Testis (tissue), 2 donors: ENCODE measurements at regions not wholly inside any gene's neighbourhood (a gene's known extent, or its start where the extent isn't known, plus 50 kb on each side); places are given as distances from the start of the nearest gene placed in this dataset.

ENCODE experiments used
- CTCF ChIP-seq, 3 experiments: fragments of 450-650 bp in 2 of 3; fragments of 200-600 bp in 1 of 3; sonication (generic) in 1 of 3; IDR thresholded peaks; one replicate each; pipeline ENCODE4 v1.5.1; 2016 to 2019; ENCODE audit warnings: antibody characterized with exemption in 3 of 3, mild to moderate bottlenecking in 2 of 3, moderate library complexity in 1 of 3
- POLR2A ChIP-seq: fragments of 450-650 bp; IDR thresholded peaks from one replicate; pipeline ENCODE4 v1.6.1; 2017; ENCODE audit warnings: antibody characterized with exemption, mild to moderate bottlenecking, moderate library complexity

DNA sequence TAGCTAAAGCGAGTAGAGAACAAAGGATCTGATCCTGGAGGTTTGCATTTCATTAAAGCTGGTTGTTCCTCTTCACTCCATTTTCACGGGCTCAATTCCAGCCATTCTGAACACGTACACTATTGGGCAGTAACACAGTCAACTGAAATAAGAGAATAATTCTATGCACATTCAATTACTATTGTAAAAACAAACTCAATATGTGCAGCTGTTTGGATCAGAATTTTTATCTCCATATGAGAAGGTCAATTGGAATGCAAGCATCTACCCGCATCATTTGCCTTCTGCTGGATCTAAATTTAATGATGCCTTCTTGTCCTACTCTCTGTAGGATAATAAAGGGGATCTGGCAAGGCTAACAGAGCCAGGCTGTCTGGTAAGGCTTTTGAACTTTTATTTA, 562.8 kb upstream of the CCDC179 start:
- no peak for TF ChIP-seq CTCF (IDR thresholded peaks at IDR 0.05)
- TF ChIP-seq POLR2A: no peak
